GM19238 (cell line): ENCODE measurements at regions not wholly inside any gene's neighbourhood (a gene's known extent, or its start where the extent isn't known, plus 50 kb on each side); places are given as distances from the start of the nearest gene placed in this dataset.
"Not testable (repeated sequence)": the region's sequence is repeated elsewhere in the genome, so short reads cannot be mapped to it uniquely, and the experiment has no call there.

Source experiments
- DNase-seq: peaks from one replicate; pipeline ENCODE4 v3.0.0; 2011; ENCODE audit warnings: low spot score; ENCODE audit not compliant: insufficient read length

- DNase-seq = no peak
Observed at GRCh38 chr10:4639960-4640359, 186.0 kb upstream of the AKR1E2 start.

GRCh38 chr10:4638099-4638498, 187.9 kb upstream of the AKR1E2 start:
- DNase-seq = no peak

GRCh38 chr10:4637657-4638056, 188.3 kb upstream of the AKR1E2 start:
- no peak for DNase-seq

- DNase-seq = no peak
Observed at GRCh38 chr10:4635883-4636282, 190.1 kb upstream of the AKR1E2 start.

GRCh38 chr10:4635388-4635787, 190.6 kb upstream of the AKR1E2 start:
- DNase-seq = no peak

- no peak for DNase-seq
Observed at GRCh38 chr10:4633776-4634175, 192.2 kb upstream of the AKR1E2 start.

- DNase-seq = no peak
Observed at GRCh38 chr10:4633186-4633585, 192.8 kb upstream of the AKR1E2 start.

- no peak for DNase-seq
Observed at GRCh38 chr10:4632757-4633156, 193.2 kb upstream of the AKR1E2 start.

- no peak for DNase-seq
Observed at GRCh38 chr10:4626919-4627318, 199.1 kb upstream of the AKR1E2 start.

- DNase-seq = no peak
Observed at GRCh38 chr10:4623757-4624420, 202.1 kb upstream of the AKR1E2 start.

GRCh38 chr10:4623200-4623599, 202.8 kb upstream of the AKR1E2 start:
- no peak for DNase-seq

- DNase-seq = no peak
Observed at GRCh38 chr10:4622384-4622783, 203.6 kb upstream of the AKR1E2 start.

- DNase-seq = no peak
Observed at GRCh38 chr10:4617589-4617988, 208.4 kb upstream of the AKR1E2 start.

- no peak for DNase-seq
Observed at GRCh38 chr10:4615042-4615441, 211.0 kb upstream of the AKR1E2 start.

- no peak for DNase-seq
Observed at GRCh38 chr10:4609251-4609650, 216.8 kb upstream of the AKR1E2 start.

- DNase-seq = no peak
Observed at GRCh38 chr10:4607681-4608080, 218.3 kb upstream of the AKR1E2 start.

- DNase-seq = no peak
Observed at GRCh38 chr10:4606856-4607636, 219.0 kb upstream of the AKR1E2 start.

- DNase-seq = no peak
Observed at GRCh38 chr10:4602764-4603491, 223.1 kb upstream of the AKR1E2 start.

GRCh38 chr10:4599471-4599870, 226.5 kb upstream of the AKR1E2 start:
- DNase-seq = no peak

GRCh38 chr10:4597898-4598297, 228.1 kb upstream of the AKR1E2 start:
- not testable (repeated sequence) for DNase-seq

GRCh38 chr10:4596951-4597350, 229.1 kb upstream of the AKR1E2 start:
- no peak for DNase-seq

- no peak for DNase-seq
Observed at GRCh38 chr10:4595719-4596319, 230.2 kb upstream of the AKR1E2 start.
